Endothelial cell of umbilical vein (primary cell): ENCODE measurements at regions not wholly inside any gene's neighbourhood (a gene's known extent, or its start where the extent isn't known, plus 50 kb on each side); places are given as distances from the start of the nearest gene placed in this dataset.

Experiments
- BruUV-seq: library from RNA; stranded (reverse); fragments of 400-500 nt; replicated peaks from 2 replicates; lab custom pipeline; 2021; lab: Mats Ljungman, UMichigan
- CTCF ChIA-PET: fragments of 300-600, 350-600 bp; sonication (Branson Sonifier 250); formaldehyde crosslinking; loops from one replicate; lab custom pipeline; 2021; ENCODE audit warnings: antibody characterized with exemption, inconsistent platforms; lab: Charles Lee
- POLR2A ChIA-PET: fragments of 300-600, 350-600 bp; sonication (Branson Sonifier 250); formaldehyde crosslinking; loops from one replicate; lab custom pipeline; 2021; ENCODE audit warnings: antibody characterized with exemption, inconsistent platforms; lab: Charles Lee
- DNase-seq: peaks from one replicate; pipeline ENCODE4 v3.0.0-alpha.2; 2011; ENCODE audit warnings: low read depth, low spot score
- FAIRE-seq: peaks from 2 replicates; lab custom pipeline; 2011; peaks lifted over from hg19 to GRCh38; lab: Jason Lieb, UNC
- H2AFZ ChIP-seq: 2 replicates; pipeline ENCODE4 v1.6.0; 2012; ENCODE audit warnings: low read depth, low read length, control low read depth, inconsistent platforms
- H3K27ac ChIP-seq: 2 replicates; pipeline ENCODE4 v1.5.1; 2011; ENCODE audit warnings: low read depth, mild to moderate bottlenecking, control low read depth, low read length, moderate library complexity; ENCODE audit not compliant: insufficient read depth
- H3K27me3 ChIP-seq, 2 experiments: 2 replicates each; pipeline versions ENCODE4 v1.6.0 to v1.6.1; 2011; ENCODE audit warnings: low read length in 2 of 2, mixed read lengths in 1 of 2; ENCODE audit not compliant: control insufficient read depth in 2 of 2, insufficient read depth in 2 of 2
- H3K36me3 ChIP-seq, 2 experiments: 2 replicates in 1 of 2; 3 replicates in 1 of 2; pipeline ENCODE4 v1.5.1; 2011; ENCODE audit warnings: low read length in 2 of 2, mild to moderate bottlenecking in 1 of 2, moderate library complexity in 1 of 2; ENCODE audit not compliant: control insufficient read depth in 2 of 2, insufficient read depth in 2 of 2; ENCODE audit errors: extremely low read depth in 1 of 2
- H3K4me1 ChIP-seq: 3 replicates; pipeline ENCODE4 v1.5.1; 2011; ENCODE audit warnings: mild to moderate bottlenecking, low read length; ENCODE audit not compliant: control insufficient read depth, insufficient read depth; ENCODE audit errors: extremely low read depth
- H3K4me2 ChIP-seq: 2 replicates; pipeline ENCODE4 v1.6.1; 2011; ENCODE audit warnings: low read length, control low read depth, mixed read lengths; ENCODE audit not compliant: insufficient read depth
- H3K4me3 ChIP-seq, 3 experiments: fragments of 200-600 bp in 1 of 3; sonication (generic), shearing (Covaris generic) in 1 of 3; replicated peaks in 1 of 3; 2 replicates each; pipeline ENCODE4 v1.5.1; 2011 to 2016; ENCODE audit warnings: control low read depth in 3 of 3, low read length in 3 of 3, mild to moderate bottlenecking in 2 of 3, inconsistent platforms in 1 of 3, low read depth in 1 of 3, moderate library complexity in 1 of 3; ENCODE audit not compliant: insufficient read depth in 1 of 3
- H3K79me2 ChIP-seq: 2 replicates; pipeline ENCODE4 v1.6.0; 2012; ENCODE audit warnings: low read length, inconsistent platforms; ENCODE audit not compliant: control insufficient read depth, insufficient read depth
- H3K9ac ChIP-seq: replicated peaks from 2 replicates; pipeline ENCODE3; 2011; ENCODE audit warnings: low read length, control low read depth; ENCODE audit not compliant: insufficient read depth; ENCODE audit errors: extremely low read depth
- H3K9me1 ChIP-seq: replicated peaks from 3 replicates; pipeline ENCODE4 v1.6.0; 2011; ENCODE audit warnings: mild to moderate bottlenecking, low read length; ENCODE audit not compliant: control insufficient read depth, insufficient read depth; ENCODE audit errors: extremely low read depth
- H3K9me3 ChIP-seq: replicated peaks from 2 replicates; pipeline ENCODE4 v1.5.1; 2012; ENCODE audit warnings: low read length, inconsistent platforms; ENCODE audit not compliant: control insufficient read depth, insufficient read depth
- H4K20me1 ChIP-seq: replicated peaks from 2 replicates; pipeline ENCODE3; 2011; ENCODE audit warnings: mild to moderate bottlenecking, low read length; ENCODE audit not compliant: control insufficient read depth, insufficient read depth; ENCODE audit errors: extremely low read depth
- CTCF ChIP-seq, 2 donors: IDR thresholded peaks; 1 replicate in 1 of 2; 2 replicates in 1 of 2; pipeline ENCODE4 v1.5.1; 2011; ENCODE audit warnings: low read length in 2 of 2, mild to moderate bottlenecking in 2 of 2, moderate library complexity in 2 of 2, control low read depth in 1 of 2, inconsistent platforms in 1 of 2, low read depth in 1 of 2; ENCODE audit not compliant: insufficient read depth in 1 of 2; ENCODE audit errors: extremely low read depth in 1 of 2
- EZH2 ChIP-seq: IDR thresholded peaks from 2 replicates; pipeline ENCODE4 v1.6.1; 2012; ENCODE audit warnings: borderline replicate concordance, low read depth, mild to moderate bottlenecking, moderate library complexity, low read length, inconsistent platforms; ENCODE audit not compliant: severe bottlenecking
- FOS ChIP-seq: IDR thresholded peaks from 2 replicates; pipeline ENCODE4 v1.6.1; 2011; ENCODE audit warnings: mild to moderate bottlenecking, low read length, moderate library complexity, borderline replicate concordance; ENCODE audit not compliant: insufficient read depth
- GATA2 ChIP-seq: IDR thresholded peaks from 2 replicates; pipeline ENCODE4 v1.7.0; 2011; ENCODE audit warnings: low read depth, mild to moderate bottlenecking, moderate library complexity, mixed read lengths, low read length; ENCODE audit not compliant: insufficient read length, insufficient read depth
- JUN ChIP-seq: IDR thresholded peaks from 2 replicates; pipeline ENCODE4 v1.6.1; 2011; ENCODE audit warnings: borderline replicate concordance, low read depth; ENCODE audit not compliant: insufficient read length, insufficient read depth
- MAX ChIP-seq: IDR thresholded peaks from 2 replicates; pipeline ENCODE4 v1.6.1; 2011; ENCODE audit not compliant: insufficient read depth, insufficient read length
- MYC ChIP-seq: IDR thresholded peaks from one replicate; pipeline ENCODE4 v1.6.1; 2011; ENCODE audit warnings: mild to moderate bottlenecking, low read depth, low read length
- POLR2A ChIP-seq: IDR thresholded peaks from 2 replicates; pipeline ENCODE4 v1.6.1; 2012; ENCODE audit warnings: low read depth, mild to moderate bottlenecking, control low read depth, low read length
- POLR2AphosphoS5 ChIP-seq: IDR thresholded peaks from 2 replicates; pipeline ENCODE4 v1.6.1; 2012; ENCODE audit warnings: low read depth, mild to moderate bottlenecking, control low read depth, low read length, moderate library complexity; ENCODE audit not compliant: insufficient read depth
- dilution Hi-C: fragments of 300-500 bp; cut with MboI; formaldehyde crosslinking; loops from one replicate; pipeline ENCODE4 v1.15.0; 2019; ENCODE audit warnings: low sequenced_read_pairs; ENCODE audit not compliant: extremely low pct_ligation_motif_present
- intact Hi-C: fragments of 100-400 bp; cut with micrococcal nuclease; formaldehyde crosslinking; loops from one replicate; pipeline ENCODE4 v1.10.0; 2022

- no peaks in the 10 kb centered on the region for H3K9me3 ChIP-seq
- H3K9ac ChIP-seq = no peak overlapping the region
- H3K79me2 ChIP-seq = no peaks in the 10 kb centered on the region
- no peak overlapping the region for H2AFZ ChIP-seq
- TF ChIP-seq EZH2 = no peak
- no peak for TF ChIP-seq POLR2A
- no peak for TF ChIP-seq JUN
- TF ChIP-seq FOS = no peak
- no peak for TF ChIP-seq MAX
- no peak for TF ChIP-seq CTCF (IDR thresholded peaks at IDR 0.05; ENCODE audit: extremely low read depth in 1 of 2, insufficient read depth in 1 of 2, low read depth in 1 of 2, low read length in 2 of 2)
- no peaks in the 10 kb centered on the region for H3K4me1 ChIP-seq
- ChIA-PET CTCF (interaction anchor here (1.0 kb wide), 1 partner anchor 9 kb away, joined by 3 read pairs; no protein-coding TSS in a partner anchor), POLR2A (no interaction called here)
- no peaks in the 10 kb centered on the region for H3K36me3 ChIP-seq
- H4K20me1 ChIP-seq = no peaks in the 10 kb centered on the region
- FAIRE-seq = no peak
- intact Hi-C loops = loop anchor here (10.0 kb wide), 1 partner anchor 502 kb away; no protein-coding TSS in a partner anchor
- H3K4me2 ChIP-seq = no peak overlapping the region
- BruUV-seq = no TSS peak
- H3K4me3 ChIP-seq = no peak overlapping the region
- no peaks in the 10 kb centered on the region for H3K9me1 ChIP-seq
- no peak overlapping the region for H3K27ac ChIP-seq
- dilution Hi-C loops = no loop called here
- H3K27me3 ChIP-seq = no peaks in the 10 kb centered on the region
- no peak for DNase-seq
Measured at GRCh38 chr6:40322336-40322735, 264.8 kb downstream of the LRFN2 start.

GRCh38 chr6:40321616-40322015 lies 265.5 kb downstream of the LRFN2 start:
- ChIA-PET POLR2A (no interaction called here), CTCF (no interaction called here)
- no TSS peak for BruUV-seq
- no peaks in the 10 kb centered on the region for H3K36me3 ChIP-seq
- FAIRE-seq = no peak
- no peaks in the 10 kb centered on the region for H3K79me2 ChIP-seq
- intact Hi-C loops (loop anchor here (10.0 kb wide), 1 partner anchor 503 kb away; no protein-coding TSS in a partner anchor), dilution Hi-C loops (no loop called here)
- no peak overlapping the region for H3K9ac ChIP-seq
- no peaks in the 10 kb centered on the region for H3K9me1 ChIP-seq
- H3K27me3 ChIP-seq = no peaks in the 10 kb centered on the region
- H3K4me1 ChIP-seq = no peaks in the 10 kb centered on the region
- no peak for DNase-seq
- no peak overlapping the region for H3K4me2 ChIP-seq
- TF ChIP-seq EZH2 (no peak), FOS (no peak), POLR2A (no peak), MYC (no peak), JUN (no peak), POLR2AphosphoS5 (no peak), GATA2 (no peak), CTCF (IDR thresholded peaks at IDR 0.05; ENCODE audit: extremely low read depth in 1 of 2, insufficient read depth in 1 of 2, low read depth in 1 of 2, low read length in 2 of 2) (no peak), MAX (no peak)
- no peaks in the 10 kb centered on the region for H3K9me3 ChIP-seq
- H2AFZ ChIP-seq = no peak overlapping the region
- H4K20me1 ChIP-seq = no peaks in the 10 kb centered on the region
- H3K4me3 ChIP-seq = no peak overlapping the region
- H3K27ac ChIP-seq = no peak overlapping the region
